NCI-H2081 (cell line): ENCODE measurements at regions not wholly inside any gene's neighbourhood (a gene's known extent, or its start where the extent isn't known, plus 50 kb on each side); places are given as distances from the start of the nearest gene placed in this dataset.

Source experiments
- DNase-seq, 2 experiments: peaks; one replicate each; lab custom pipeline; 2025; lab: John Stamatoyannopoulos, UW

DNA sequence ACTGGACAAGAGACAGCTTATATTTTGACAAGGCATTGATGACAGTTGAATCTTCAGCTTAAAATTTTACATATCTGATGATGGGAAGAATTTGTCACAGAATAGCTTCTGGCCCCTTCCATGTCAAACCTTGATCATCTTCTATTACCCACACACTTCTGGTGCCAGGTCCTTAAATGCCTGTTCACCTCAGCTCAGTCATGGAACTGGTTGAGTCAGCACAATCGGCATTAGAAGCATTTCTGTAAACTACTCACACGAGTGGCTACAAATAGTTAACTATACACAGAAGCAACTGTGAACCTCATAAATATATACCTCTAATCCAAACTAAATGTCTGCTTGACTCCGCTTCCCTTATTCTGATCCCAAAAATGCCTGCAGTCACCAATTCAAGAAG, 161.2 kb downstream of the FOXO1 start:
- DNase-seq, result no peak
